IMR-90 (cell line): ENCODE measurements at regions not wholly inside any gene's neighbourhood (a gene's known extent, or its start where the extent isn't known, plus 50 kb on each side); places are given as distances from the start of the nearest gene placed in this dataset.

Experiments
- ATAC-seq: fragments of 200-7000 bp; cut with Tn5 transposase; 2 replicates; pipeline ENCODE4 v1.9.1; 2020; ENCODE audit warnings: low read depth, mild to moderate bottlenecking, moderate library complexity
- BruUV-seq: library from RNA; stranded (reverse); fragments of 400-500 nt; replicated peaks from 2 replicates; lab custom pipeline; 2021; lab: Mats Ljungman, UMichigan
- CTCF ChIA-PET: fragments of 300-600 bp; formaldehyde crosslinking; extraction: SDS; loops from one replicate; lab custom pipeline; 2021; ENCODE audit warnings: antibody characterized with exemption; lab: Yijun Ruan, JAX
- POLR2A ChIA-PET: fragments of 300-600 bp; sonication (Branson Sonifier 250); formaldehyde crosslinking; loops from one replicate; lab custom pipeline; 2022; ENCODE audit warnings: antibody characterized with exemption; ENCODE audit not compliant: unreplicated experiment; lab: Charles Lee
- DNase-seq: peaks from one replicate; pipeline ENCODE4 v3.0.0; 2013
- H2AFZ ChIP-seq: replicated peaks from 2 replicates; pipeline ENCODE3; 2013; ENCODE audit warnings: low read length, mild to moderate bottlenecking; ENCODE audit not compliant: poor library complexity
- H2AK5ac ChIP-seq: 2 replicates; pipeline ENCODE4 v1.6.1; 2013; ENCODE audit warnings: low read depth, low read length, inconsistent platforms
- H2AK9ac ChIP-seq: replicated peaks from 2 replicates; pipeline ENCODE3; 2013; ENCODE audit warnings: mild to moderate bottlenecking, low read depth, low read length, moderate library complexity; ENCODE audit not compliant: poor library complexity
- H2BK120ac ChIP-seq: 2 replicates; pipeline ENCODE4 v1.6.1; 2013; ENCODE audit warnings: low read depth, low read length, inconsistent platforms
- H2BK15ac ChIP-seq: 3 replicates; pipeline ENCODE4 v1.6.1; 2013; ENCODE audit warnings: low read depth, low read length, inconsistent platforms
- H2BK20ac ChIP-seq: 2 replicates; pipeline ENCODE4 v1.6.1; 2013; ENCODE audit warnings: low read depth, mild to moderate bottlenecking, inconsistent platforms, low read length, moderate library complexity
- H2BK5ac ChIP-seq: 2 replicates; pipeline ENCODE4 v1.6.1; 2013; ENCODE audit warnings: mild to moderate bottlenecking, low read depth, low read length, inconsistent platforms; ENCODE audit not compliant: poor library complexity, severe bottlenecking
- H3K14ac ChIP-seq: replicated peaks from 2 replicates; pipeline ENCODE4 v1.6.1; 2013; ENCODE audit warnings: low read depth, low read length, inconsistent platforms
- H3K18ac ChIP-seq: 2 replicates; pipeline ENCODE4 v1.6.1; 2013; ENCODE audit warnings: low read depth, low read length, control low read depth
- H3K23ac ChIP-seq: 2 replicates; pipeline ENCODE4 v1.6.1; 2013; ENCODE audit warnings: low read depth, low read length, inconsistent platforms
- H3K27ac ChIP-seq: 2 replicates; pipeline ENCODE4 v1.5.1; 2013; ENCODE audit warnings: mild to moderate bottlenecking, control low read depth, low read length; ENCODE audit not compliant: insufficient read depth
- H3K27me3 ChIP-seq: 2 replicates; pipeline ENCODE4 v1.6.1; 2013; ENCODE audit warnings: low read length; ENCODE audit not compliant: control insufficient read depth, insufficient read depth
- H3K36me3 ChIP-seq: 2 replicates; pipeline ENCODE4 v1.6.1; 2013; ENCODE audit warnings: low read length, mixed read lengths; ENCODE audit not compliant: control insufficient read depth, insufficient read depth
- H3K4ac ChIP-seq: 2 replicates; pipeline ENCODE4 v1.6.1; 2013; ENCODE audit warnings: low read depth, low read length, inconsistent platforms
- H3K4me1 ChIP-seq: 2 replicates; pipeline ENCODE4 v1.6.1; 2013; ENCODE audit warnings: low read length, mixed read lengths; ENCODE audit not compliant: control insufficient read depth, insufficient read depth
- H3K4me2 ChIP-seq: 2 replicates; pipeline ENCODE4 v1.6.1; 2013; ENCODE audit warnings: low read depth, mild to moderate bottlenecking, control low read depth, low read length, moderate library complexity
- H3K4me3 ChIP-seq: 2 replicates; pipeline ENCODE4 v1.5.1; 2013; ENCODE audit warnings: low read depth, mild to moderate bottlenecking, control low read depth, low read length, moderate library complexity; ENCODE audit not compliant: insufficient read depth
- H3K56ac ChIP-seq: 2 replicates; pipeline ENCODE4 v1.6.1; 2013; ENCODE audit warnings: low read length, inconsistent platforms; ENCODE audit not compliant: insufficient read depth; ENCODE audit errors: extremely low read depth
- H3K79me1 ChIP-seq, 2 experiments: 2 replicates each; pipeline ENCODE4 v1.6.1; 2013; ENCODE audit warnings: low read length in 2 of 2, inconsistent platforms in 1 of 2, low read depth in 1 of 2
- H3K9ac ChIP-seq: 2 replicates; pipeline ENCODE4 v1.6.1; 2013; ENCODE audit warnings: low read depth, low read length, control low read depth
- H3K9me1 ChIP-seq: 2 replicates; pipeline ENCODE4 v1.6.1; 2013; ENCODE audit warnings: low read length, inconsistent platforms; ENCODE audit not compliant: insufficient read depth
- H3K9me3 ChIP-seq: 2 replicates; pipeline ENCODE4 v1.6.1; 2013; ENCODE audit warnings: low read length; ENCODE audit not compliant: control insufficient read depth, insufficient read depth
- H4K20me1 ChIP-seq: 2 replicates; pipeline ENCODE4 v1.6.1; 2013; ENCODE audit warnings: low read length, inconsistent platforms; ENCODE audit not compliant: insufficient read depth
- H4K5ac ChIP-seq: 2 replicates; pipeline ENCODE4 v1.6.1; 2013; ENCODE audit warnings: mild to moderate bottlenecking, low read depth, low read length, control low read depth
- H4K8ac ChIP-seq, 2 experiments: 2 replicates each; pipeline ENCODE4 v1.6.1; 2013; ENCODE audit warnings: low read depth in 2 of 2, low read length in 2 of 2, control low read depth in 1 of 2, inconsistent platforms in 1 of 2
- H4K91ac ChIP-seq: 2 replicates; pipeline ENCODE4 v1.6.1; 2013; ENCODE audit warnings: low read depth, low read length, inconsistent platforms; ENCODE audit not compliant: insufficient read depth
- BHLHE40 ChIP-seq: fragments of 150-350 bp; IDR thresholded peaks from 2 replicates; pipeline ENCODE4 v1.6.1; 2016; ENCODE audit warnings: mild to moderate bottlenecking, low read depth, low read length
- CEBPB ChIP-seq: IDR thresholded peaks from 2 replicates; pipeline ENCODE4 v1.6.1; 2012; ENCODE audit warnings: low read depth, low read length, improper control_type of control experiment
- CHD1 ChIP-seq: IDR thresholded peaks from 2 replicates; pipeline ENCODE4 v1.6.1; 2012; ENCODE audit warnings: low read depth, low read length, improper control_type of control experiment
- CTCF ChIP-seq: conservative IDR thresholded peaks from 2 replicates; pipeline ENCODE4 v1.5.1; 2012; ENCODE audit warnings: mild to moderate bottlenecking, low read depth, low read length, improper control_type of control experiment
- FOS ChIP-seq: fragments of 150-350 bp; IDR thresholded peaks from 2 replicates; pipeline ENCODE4 v1.6.1; 2016; ENCODE audit warnings: low read depth, low read length
- MAFK ChIP-seq: IDR thresholded peaks from 2 replicates; pipeline ENCODE4 v1.6.1; 2012; ENCODE audit warnings: low read depth, low read length, improper control_type of control experiment
- MAZ ChIP-seq: IDR thresholded peaks from 2 replicates; pipeline ENCODE4 v1.6.1; 2012; ENCODE audit warnings: low read depth, mild to moderate bottlenecking, low read length, improper control_type of control experiment, moderate library complexity, borderline replicate concordance
- MXI1 ChIP-seq: IDR thresholded peaks from 2 replicates; pipeline ENCODE4 v1.6.1; 2012; ENCODE audit warnings: low read depth, mild to moderate bottlenecking, low read length, moderate library complexity, borderline replicate concordance
- NFE2L2 ChIP-seq: fragments of 150-350 bp; IDR thresholded peaks from 2 replicates; pipeline ENCODE4 v1.6.1; 2016; ENCODE audit warnings: low read depth, mild to moderate bottlenecking, low read length
- POLR2A ChIP-seq: IDR thresholded peaks from 2 replicates; pipeline ENCODE4 v1.6.1; 2012; ENCODE audit warnings: mild to moderate bottlenecking, low read depth, low read length
- RAD21 ChIP-seq: IDR thresholded peaks from 2 replicates; pipeline ENCODE4 v1.6.1; 2012; ENCODE audit warnings: low read length, improper control_type of control experiment
- RCOR1 ChIP-seq: IDR thresholded peaks from 2 replicates; pipeline ENCODE4 v1.6.1; 2012; ENCODE audit warnings: mild to moderate bottlenecking, low read length, improper control_type of control experiment; ENCODE audit not compliant: insufficient replicate concordance
- RFX5 ChIP-seq: IDR thresholded peaks from 2 replicates; pipeline ENCODE4 v1.8.0; 2012; ENCODE audit warnings: low read depth, mild to moderate bottlenecking, low read length, moderate library complexity
- SMC3 ChIP-seq: fragments of 150-350 bp; IDR thresholded peaks from 2 replicates; pipeline ENCODE4 v1.6.1; 2016; ENCODE audit warnings: low read depth, mild to moderate bottlenecking, antibody characterized with exemption, low read length, moderate library complexity
- USF2 ChIP-seq: fragments of 150-350 bp; IDR thresholded peaks from 2 replicates; pipeline ENCODE4 v1.6.1; 2017; ENCODE audit warnings: mild to moderate bottlenecking, antibody characterized with exemption, low read length, low read depth
- WGBS, 2 experiments: methylation state at CpG; one replicate each; pipeline versions ENCODE4 v1.1.5 to v1.1.7; 2013; ENCODE audit warnings: missing lambda C conversion rate in 2 of 2; ENCODE audit not compliant: insufficient read length in 1 of 2; ENCODE audit errors: extremely low coverage in 2 of 2; 5-methylcytosine and 5-hydroxymethylcytosine counted together
- dilution Hi-C: fragments of 300-500 bp; cut with HindIII; formaldehyde crosslinking; loops from one replicate; pipeline ENCODE4 v1.14.3; 2018; ENCODE audit warnings: low sequenced_read_pairs; ENCODE audit not compliant: unreplicated experiment
- in situ Hi-C: fragments of 300-500 bp; cut with MboI; formaldehyde crosslinking; loops from 3 replicates; pipeline ENCODE4 v1.14.3; 2019; ENCODE audit warnings: low sequenced_read_pairs, inconsistent platforms, mixed read lengths
- intact Hi-C: fragments of 100-400 bp; cut with micrococcal nuclease; formaldehyde crosslinking; loops from 2 replicates; pipeline ENCODE4 v1.10.0; 2022
- TF ChIP-seq, protein P1 (sequence below): fragments of 150-350 bp; IDR thresholded peaks from 2 replicates; pipeline ENCODE4 v1.6.1; 2016; ENCODE audit warnings: low read depth, mild to moderate bottlenecking, low read length, moderate library complexity, borderline replicate concordance

- Histone ChIP-seq H2AK5ac (no peak overlapping the region), H3K9ac (no peak overlapping the region), H4K8ac (no peak overlapping the region), H4K91ac (no peak overlapping the region), H2BK120ac (no peak overlapping the region), H3K56ac (no peak overlapping the region), H3K4me1 (no peaks in the 10 kb centered on the region), H3K4me2 (no peak overlapping the region), H3K9me1 (no peaks in the 10 kb centered on the region), H2BK20ac (no peak overlapping the region), H2AFZ (no peak overlapping the region), H2AK9ac (no peak overlapping the region), H3K14ac (no peak overlapping the region), H3K79me1 (no peaks in the 10 kb centered on the region), H3K18ac (no peak overlapping the region), H3K36me3 (no peaks in the 10 kb centered on the region), H3K27ac (no peak overlapping the region), H3K4me3 (no peak overlapping the region), H3K27me3 (no peaks in the 10 kb centered on the region), H4K5ac (no peak overlapping the region), H3K4ac (no peak overlapping the region), H3K9me3 (no peaks in the 10 kb centered on the region), H2BK5ac (no peak overlapping the region), H3K23ac (no peak overlapping the region), H4K20me1 (no peaks in the 10 kb centered on the region), H2BK15ac (no peak overlapping the region)
- ATAC-seq (no peak), DNase-seq (no peak)
- no TSS peak for BruUV-seq
- dilution Hi-C loops = no loop called here
- no CpG with 5 or more reads among the region's 3 CpGs for WGBS, 2 experiments
- POLR2A ChIA-PET = no interaction called here
- TF ChIP-seq BHLHE40 (no peak), SMC3 (no peak), MAZ (no peak), CEBPB (no peak), CHD1 (no peak), MAFK (no peak), NFE2L2 (no peak), RCOR1 (no peak), USF2 (no peak), CTCF (no peak), RAD21 (no peak), MXI1 (no peak), FOS (no peak), POLR2A (no peak), RFX5 (no peak)
- TF ChIP-seq, protein P1, sequence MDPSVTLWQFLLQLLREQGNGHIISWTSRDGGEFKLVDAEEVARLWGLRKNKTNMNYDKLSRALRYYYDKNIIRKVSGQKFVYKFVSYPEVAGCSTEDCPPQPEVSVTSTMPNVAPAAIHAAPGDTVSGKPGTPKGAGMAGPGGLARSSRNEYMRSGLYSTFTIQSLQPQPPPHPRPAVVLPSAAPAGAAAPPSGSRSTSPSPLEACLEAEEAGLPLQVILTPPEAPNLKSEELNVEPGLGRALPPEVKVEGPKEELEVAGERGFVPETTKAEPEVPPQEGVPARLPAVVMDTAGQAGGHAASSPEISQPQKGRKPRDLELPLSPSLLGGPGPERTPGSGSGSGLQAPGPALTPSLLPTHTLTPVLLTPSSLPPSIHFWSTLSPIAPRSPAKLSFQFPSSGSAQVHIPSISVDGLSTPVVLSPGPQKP = no peak
- intact Hi-C loops = no loop called here
- CTCF ChIA-PET = interaction anchor here (1.4 kb wide), 1 partner anchor 14 kb away, joined by 3 read pairs; no protein-coding TSS in a partner anchor
- in situ Hi-C loops = no loop called here
Observed at GRCh38 chr2:106314444-106314843, 120.3 kb upstream of the UXS1 start.
